ENCODE measurements at regions not wholly inside any gene's neighbourhood (a gene's known extent, or its start where the extent isn't known, plus 50 kb on each side); places are given as distances from the start of the nearest gene placed in this dataset.

DNA sequence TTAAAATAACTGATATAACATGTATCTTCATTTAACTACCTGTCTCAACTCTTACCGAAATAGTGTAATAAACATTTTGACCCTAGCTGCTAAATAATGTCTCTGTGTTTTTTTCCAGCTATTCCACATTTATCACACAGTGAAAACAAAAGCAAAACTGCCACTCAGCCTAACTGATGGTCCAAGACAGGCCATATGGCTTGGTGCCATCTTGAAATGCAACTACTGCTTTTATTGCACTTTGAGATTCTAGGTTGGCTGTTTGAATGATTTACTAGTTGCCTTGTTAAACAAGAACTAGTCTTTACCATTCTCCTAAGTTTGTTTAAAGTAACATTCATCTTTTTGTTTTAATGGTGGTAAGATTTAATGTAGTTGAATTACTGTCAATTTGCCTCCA lies 739.8 kb downstream of the TFAP2A start:
- Histone ChIP-seq H3K9me3 (ENCODE audit: low read length) (peaks cover 87% of the 10 kb centered on the region), H2AFZ (ENCODE audit: low read length) (no peak overlapping the region), H3K36me3 (replicated peaks in 1 of 2; ENCODE audit: control insufficient read depth in 1 of 2, insufficient read depth in 2 of 2, low read length in 2 of 2) (no peaks in the 10 kb centered on the region), H3K27me3 (ENCODE audit: control insufficient read depth in 1 of 2, insufficient read depth in 2 of 2, low read length in 2 of 2) (no peaks in the 10 kb centered on the region), H3K79me2 (ENCODE audit: insufficient read depth, low read length) (no peaks in the 10 kb centered on the region), H3K4me3 (replicated peaks in 1 of 3; ENCODE audit: insufficient read depth in 1 of 3, low read depth in 2 of 3, low read length in 3 of 3) (no peak overlapping the region), H4K20me1 (ENCODE audit: insufficient read depth, low read length) (no peaks in the 10 kb centered on the region), H3K4me2 (ENCODE audit: low read depth, low read length) (no peak overlapping the region), H3K9ac (ENCODE audit: insufficient read depth, low read depth, low read length) (no peak overlapping the region), H3K27ac (ENCODE audit: extremely low read length, insufficient read depth, low read length) (no peak overlapping the region), H3K4me1 (ENCODE audit: insufficient read depth, low read length) (no peaks in the 10 kb centered on the region)
- intact Hi-C loops (cut with micrococcal nuclease; ENCODE audit: unreplicated experiment) (no loop called here), in situ Hi-C loops (cut with HindIII; ENCODE audit: extremely low pct_ligation_motif_present, low pct_unique_long_range_greater_than_20kb) (no loop called here)
- TF ChIP-seq, protein P1, sequence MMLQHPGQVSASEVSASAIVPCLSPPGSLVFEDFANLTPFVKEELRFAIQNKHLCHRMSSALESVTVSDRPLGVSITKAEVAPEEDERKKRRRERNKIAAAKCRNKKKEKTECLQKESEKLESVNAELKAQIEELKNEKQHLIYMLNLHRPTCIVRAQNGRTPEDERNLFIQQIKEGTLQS (CRISPR knock-in tag; IDR thresholded peaks at IDR 0.05): no peak
- TF ChIP-seq GLI4 (CRISPR knock-in tag; IDR thresholded peaks at IDR 0.05; ENCODE audit: borderline replicate concordance): no peak
- no peak for TF ChIP-seq ZNF260 (CRISPR knock-in tag; IDR thresholded peaks at IDR 0.05; ENCODE audit: borderline replicate concordance, low read depth)
- TF ChIP-seq, protein P2, sequence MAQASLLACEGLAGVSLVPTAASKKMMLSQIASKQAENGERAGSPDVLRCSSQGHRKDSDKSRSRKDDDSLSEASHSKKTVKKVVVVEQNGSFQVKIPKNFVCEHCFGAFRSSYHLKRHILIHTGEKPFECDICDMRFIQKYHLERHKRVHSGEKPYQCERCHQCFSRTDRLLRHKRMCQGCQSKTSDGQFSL (CRISPR knock-in tag; IDR thresholded peaks at IDR 0.05): no peak
- no peak for TF ChIP-seq ZNF10 (CRISPR knock-in tag; IDR thresholded peaks at IDR 0.05; ENCODE audit: borderline replicate concordance, low read depth)
- TF ChIP-seq SAP130 (CRISPR knock-in tag; IDR thresholded peaks at IDR 0.05; ENCODE audit: low read depth): no peak
- no peak for TF ChIP-seq HOXA5 (CRISPR knock-in tag; IDR thresholded peaks at IDR 0.05)
- TF ChIP-seq TOPORS (CRISPR knock-in tag; IDR thresholded peaks at IDR 0.05): no peak
- no peak for TF ChIP-seq ZNF232 (CRISPR knock-in tag; IDR thresholded peaks at IDR 0.05; ENCODE audit: borderline replicate concordance)
- no peak for TF ChIP-seq ARNT (IDR thresholded peaks at IDR 0.05)
- no peak for TF ChIP-seq ZIK1 (CRISPR knock-in tag; IDR thresholded peaks at IDR 0.05; ENCODE audit: borderline replicate concordance, low read depth)
- TF ChIP-seq LCORL (IDR thresholded peaks at IDR 0.05): no peak
- TF ChIP-seq LCORL (CRISPR knock-in tag; IDR thresholded peaks at IDR 0.05): no peak
- FAIRE-seq: no peak
- no peak for DNase-seq (ENCODE audit: low spot score)
- 0% methylated on average over 1 of the region's 1 CpG for WGBS (ENCODE audit: low lambda C conversion rate)
- no TSS peak for BruUV-seq (replicated peaks)
- POLR2A ChIA-PET: no interaction called here
- CTCF ChIA-PET (ENCODE audit: low intra/inter-chr PET ratio, low total read pairs): no interaction called here
- ATAC-seq: no peak

Measured in HepG2 (cell line).